Activated CD8-positive, alpha-beta memory T cell treated with anti-CD3 and anti-CD28 coated beads, Interleukin-2, amount 50 U/mL, for 24 hours (primary cell): ENCODE measurements at regions not wholly inside any gene's neighbourhood (a gene's known extent, or its start where the extent isn't known, plus 50 kb on each side); places are given as distances from the start of the nearest gene placed in this dataset.

Experiments used
- DNase-seq: peaks from one replicate; pipeline ENCODE4 v3.0.0-alpha.2; 2020; ENCODE audit errors: extremely low read depth

DNA sequence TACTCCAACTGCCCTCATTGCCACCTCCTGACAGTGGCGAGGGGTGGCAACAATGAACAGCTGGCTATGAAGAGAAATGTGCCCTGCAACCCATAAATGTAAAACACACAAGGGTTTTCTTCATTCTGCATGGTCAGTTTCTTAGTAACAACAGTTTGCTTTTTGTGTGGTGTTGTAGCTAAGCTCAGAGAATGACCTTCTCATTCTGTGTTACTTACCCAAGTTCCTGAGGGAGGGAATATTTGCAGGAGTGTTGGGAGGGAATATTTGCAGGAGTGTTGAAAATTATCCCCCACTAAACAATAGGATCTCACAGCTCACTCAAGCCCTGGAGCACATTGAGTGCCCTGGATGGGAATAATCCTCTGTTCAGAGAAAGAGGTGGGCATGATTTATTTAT is 456.4 kb upstream of the CDH4 start:
- no peak for DNase-seq

GRCh38 chr20:60800185-60800584 is 451.9 kb upstream of the CDH4 start:
- no peak for DNase-seq

- no peak for DNase-seq
Measured at GRCh38 chr20:60802676-60803075, 449.4 kb upstream of the CDH4 start.

DNA sequence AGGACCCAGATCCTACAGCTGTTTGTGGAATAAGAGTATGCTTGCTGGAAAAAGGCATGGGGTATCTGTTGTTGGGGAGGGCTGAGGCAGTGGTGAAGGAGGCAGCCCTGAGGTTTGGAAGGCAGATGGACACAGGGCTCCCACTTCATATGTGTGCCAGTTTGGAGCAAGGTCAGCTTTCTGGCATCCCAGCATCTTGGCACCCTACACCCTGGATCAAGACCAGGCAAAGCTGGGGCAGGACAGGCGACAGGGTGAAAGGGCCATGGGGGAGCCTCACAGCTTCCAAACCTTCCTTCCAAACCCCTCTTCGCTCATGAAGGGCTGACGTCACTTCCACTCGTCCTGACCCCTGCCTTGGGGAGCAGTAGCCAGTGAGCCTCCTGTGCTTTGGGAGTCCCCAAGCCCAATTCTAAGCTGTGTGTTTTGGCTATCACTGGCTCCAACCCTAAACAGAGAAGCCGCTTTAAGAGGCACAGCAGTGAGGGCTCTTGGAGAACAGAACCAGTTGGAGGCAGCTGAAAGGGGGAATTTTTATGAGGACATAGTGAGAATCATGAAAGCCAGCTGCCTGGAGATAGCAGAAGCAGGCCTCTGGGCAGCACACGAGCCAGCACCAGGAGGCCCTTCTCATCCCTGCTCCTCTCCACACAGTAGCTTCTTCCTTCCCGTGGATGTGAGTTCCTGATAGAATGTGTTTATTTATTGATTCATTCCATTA is 448.6 kb upstream of the CDH4 start:
- DNase-seq = no peak

GRCh38 chr20:60804240-60804917 is 447.7 kb upstream of the CDH4 start:
- no peak for DNase-seq

DNA sequence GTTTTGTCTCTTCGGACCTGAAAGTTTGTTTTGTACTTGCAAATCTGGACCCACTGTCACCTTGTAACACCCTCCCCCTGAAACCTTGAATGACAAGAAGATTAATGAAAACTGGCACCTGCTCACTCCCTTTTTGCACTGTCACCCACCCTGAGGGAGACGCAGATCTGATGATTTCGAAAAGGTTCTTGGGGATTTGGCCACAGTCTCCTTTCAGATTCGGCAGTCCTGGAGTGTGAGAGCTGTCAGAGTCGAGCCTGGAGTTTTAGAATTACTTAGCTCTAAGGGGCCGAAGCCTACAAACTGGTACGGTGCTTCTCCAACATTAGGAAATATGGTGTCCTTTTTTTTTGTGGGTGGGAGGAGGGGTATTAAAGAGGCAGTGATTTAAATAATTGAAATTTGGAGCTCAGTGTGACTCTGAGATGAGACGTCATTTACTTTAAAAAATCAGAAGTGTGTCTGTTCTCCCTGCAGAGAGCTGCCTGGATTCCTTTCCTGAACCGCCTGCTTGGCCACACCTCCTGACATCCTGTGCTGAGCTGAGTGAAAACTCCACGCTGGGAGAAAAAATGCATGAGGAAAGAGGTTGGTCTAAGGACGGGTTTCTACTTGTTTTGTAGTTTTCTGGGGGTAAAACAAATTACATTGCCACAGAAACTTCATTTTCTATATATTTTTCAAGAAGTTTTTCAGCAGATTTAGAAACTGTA is 447.0 kb upstream of the CDH4 start:
- DNase-seq = no peak

DNA sequence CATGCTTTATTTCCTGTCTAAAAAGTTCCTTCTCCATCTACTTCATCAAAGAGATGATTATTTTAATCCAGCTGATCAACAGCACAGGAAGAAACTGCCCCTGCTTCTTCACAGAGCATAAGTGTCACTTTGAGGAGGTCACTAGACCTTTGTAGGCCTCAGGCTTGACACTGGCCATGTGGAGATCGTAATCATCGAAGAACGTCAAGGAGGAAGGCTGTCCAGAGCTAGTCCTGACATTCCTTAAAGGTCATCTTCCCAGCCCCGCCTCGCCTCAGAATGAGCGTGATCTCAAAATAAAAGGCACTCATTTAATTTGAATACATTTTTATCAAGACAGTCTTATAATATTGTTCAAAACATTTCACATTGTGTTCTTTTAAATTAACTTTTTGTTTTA is 445.7 kb upstream of the CDH4 start:
- DNase-seq = no peak

GRCh38 chr20:60806824-60807223 is 445.2 kb upstream of the CDH4 start:
- DNase-seq = no peak

DNA sequence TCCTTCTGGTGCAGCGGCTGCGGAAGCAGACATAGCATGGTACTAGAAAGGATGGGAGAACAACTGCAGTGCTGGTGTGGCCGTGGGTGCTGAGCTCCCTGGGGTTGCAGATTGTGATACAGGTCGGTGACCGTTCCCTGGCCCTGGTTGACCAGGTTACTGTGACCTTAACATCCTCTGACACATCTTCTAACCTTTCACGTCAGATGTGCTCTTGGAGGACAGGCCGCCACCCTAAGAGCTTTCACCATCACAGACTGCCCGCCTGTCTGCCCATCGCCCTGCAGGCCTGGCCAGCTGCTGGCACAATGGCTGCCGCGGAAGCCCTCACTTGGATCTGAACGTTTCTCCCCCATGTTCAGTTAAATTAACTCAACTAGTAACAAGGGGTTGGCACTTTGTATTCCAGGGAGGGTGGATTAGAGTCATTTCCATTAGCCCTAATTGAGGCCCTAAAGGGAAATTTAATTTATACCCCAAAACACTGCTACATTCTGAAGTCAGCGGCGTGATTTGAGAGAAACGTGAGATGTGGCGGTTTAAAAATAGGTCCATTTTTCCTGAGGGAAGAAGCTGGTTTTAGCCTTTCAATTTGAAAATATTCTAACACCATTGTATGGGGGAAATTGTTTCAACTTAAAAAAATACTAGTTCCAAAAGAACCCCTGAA is 443.9 kb upstream of the CDH4 start:
- DNase-seq = no peak

DNA sequence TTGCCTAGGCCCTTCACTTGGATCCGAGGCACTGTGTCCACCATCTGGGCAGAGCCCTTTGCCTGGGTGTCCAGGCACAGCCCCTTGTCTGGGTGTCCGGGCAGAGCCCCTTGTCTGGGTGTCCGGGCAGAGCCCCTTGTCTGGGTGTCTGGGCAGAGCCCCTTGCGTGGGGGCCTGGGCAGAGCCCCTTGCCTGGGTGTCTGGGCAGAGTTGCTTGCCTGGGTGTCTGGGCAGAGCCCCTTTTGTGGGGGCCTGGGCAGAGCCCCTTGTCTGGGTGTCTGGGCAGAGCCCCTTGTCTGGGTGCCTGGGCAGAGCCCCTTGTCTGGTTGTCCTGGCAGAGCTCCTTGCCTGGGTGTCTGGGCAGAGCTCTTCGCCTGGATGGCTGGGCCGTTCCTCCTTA is 443.4 kb upstream of the CDH4 start:
- DNase-seq = no peak

- no peak for DNase-seq
Measured at GRCh38 chr20:60810561-60810960, 441.5 kb upstream of the CDH4 start.

- no peak for DNase-seq
Measured at GRCh38 chr20:60812561-60812960, 439.5 kb upstream of the CDH4 start.

- DNase-seq = no peak
Measured at GRCh38 chr20:60813066-60813465, 439.0 kb upstream of the CDH4 start.

DNA sequence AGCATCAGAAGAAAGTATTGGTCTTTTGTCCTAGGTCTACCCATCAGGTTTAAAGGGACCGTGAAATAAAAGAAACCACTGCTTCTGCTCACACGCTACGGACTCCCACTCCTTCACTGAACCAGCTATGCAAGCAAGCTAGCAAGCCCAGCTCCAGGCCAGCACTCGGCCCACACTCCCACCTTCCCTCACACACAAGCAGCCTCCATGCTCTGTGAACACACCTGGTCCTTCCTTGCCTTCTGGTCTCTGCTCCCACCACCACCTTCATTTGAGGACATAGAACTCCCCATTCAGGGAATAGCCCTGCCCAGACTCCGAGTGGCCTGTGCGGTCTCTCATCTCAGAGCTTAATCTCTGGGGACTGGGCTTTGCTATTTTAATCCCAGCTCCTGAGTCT is 436.4 kb upstream of the CDH4 start:
- DNase-seq = no peak

- DNase-seq = no peak
Measured at GRCh38 chr20:60816901-60817300, 435.2 kb upstream of the CDH4 start.

DNA sequence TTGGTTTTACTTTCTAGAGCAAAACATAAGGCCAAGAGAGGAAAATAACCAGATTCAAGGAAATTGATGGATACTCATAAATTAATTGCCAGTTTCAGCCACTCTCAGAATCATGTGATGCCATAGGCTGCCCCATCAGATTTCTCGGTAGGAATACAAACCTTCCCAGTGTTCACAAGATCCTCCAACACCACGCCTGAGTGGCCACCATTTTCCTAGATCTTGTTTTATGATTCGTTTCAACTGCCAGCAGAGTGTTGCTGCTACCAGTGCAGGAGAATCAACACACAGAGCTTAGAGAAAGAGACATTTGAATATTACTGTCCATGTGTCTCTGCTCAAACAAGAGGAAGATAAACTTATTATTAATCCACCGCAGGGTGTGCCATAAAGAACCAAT is 434.2 kb upstream of the CDH4 start:
- DNase-seq = no peak

DNA sequence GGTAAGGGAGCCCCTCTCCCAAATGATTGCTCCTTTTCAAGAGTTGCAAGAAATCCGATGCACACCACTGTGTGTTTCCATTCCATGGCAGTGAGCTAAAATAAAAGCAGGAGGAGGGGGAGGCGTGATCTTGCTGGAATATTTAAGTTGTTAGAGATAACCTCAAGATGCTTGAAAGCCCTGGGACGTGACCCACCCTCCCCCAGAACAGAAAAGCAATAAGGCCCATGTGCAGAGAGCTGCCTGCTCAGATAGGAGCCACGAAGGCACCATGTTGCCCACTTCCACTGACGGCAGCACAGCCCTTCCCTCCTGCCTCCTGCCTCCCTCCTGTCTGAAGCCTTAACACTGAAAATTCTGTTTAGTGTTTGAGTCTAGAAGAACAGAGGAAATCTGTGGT is 432.6 kb upstream of the CDH4 start:
- no peak for DNase-seq

- DNase-seq = no peak
Measured at GRCh38 chr20:60820149-60820548, 431.9 kb upstream of the CDH4 start.

GRCh38 chr20:60820918-60821317 is 431.1 kb upstream of the CDH4 start:
- no peak for DNase-seq

DNA sequence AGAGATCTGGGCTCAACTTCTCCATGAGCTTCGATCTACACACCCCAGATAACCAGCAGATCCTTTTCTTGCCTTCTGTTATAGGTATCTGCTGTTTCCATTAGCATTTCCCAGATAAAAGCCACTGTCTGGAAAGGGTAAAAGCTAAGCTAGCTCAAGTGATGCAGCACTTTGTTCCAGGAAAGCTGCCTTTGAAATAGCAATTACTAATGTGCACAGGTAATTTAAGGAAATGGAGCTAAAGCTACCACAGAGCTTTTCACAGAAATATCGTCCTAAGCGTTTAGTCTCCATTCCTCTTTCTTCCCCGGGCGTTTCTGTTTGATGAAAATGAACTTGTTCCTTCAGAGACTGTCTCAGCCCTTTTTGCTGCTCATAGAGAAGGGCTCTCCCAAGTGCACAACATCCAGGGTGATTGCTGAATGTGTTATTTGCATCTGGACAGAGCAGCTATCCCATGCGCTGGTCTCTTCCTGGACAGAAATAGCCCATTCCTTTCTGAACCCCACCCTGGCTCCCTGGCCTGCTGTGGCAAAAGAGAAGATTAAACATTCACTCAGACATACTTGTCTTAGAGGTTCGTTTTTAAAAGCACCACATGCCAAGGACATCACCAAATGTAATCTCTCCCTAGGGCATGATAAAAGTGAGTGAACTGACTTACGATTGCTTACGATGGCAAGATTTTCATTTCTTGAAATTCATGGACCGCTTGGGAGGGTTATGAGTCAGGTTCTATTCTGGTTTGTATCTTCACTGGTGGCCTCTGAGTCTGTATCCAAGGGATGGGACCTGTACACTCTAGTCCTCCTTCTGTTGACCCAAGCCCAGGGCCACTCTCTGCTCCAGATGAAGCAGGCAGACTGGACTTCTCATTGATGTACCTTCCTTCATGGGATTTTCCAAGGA is 429.1 kb upstream of the CDH4 start:
- DNase-seq = no peak

DNA sequence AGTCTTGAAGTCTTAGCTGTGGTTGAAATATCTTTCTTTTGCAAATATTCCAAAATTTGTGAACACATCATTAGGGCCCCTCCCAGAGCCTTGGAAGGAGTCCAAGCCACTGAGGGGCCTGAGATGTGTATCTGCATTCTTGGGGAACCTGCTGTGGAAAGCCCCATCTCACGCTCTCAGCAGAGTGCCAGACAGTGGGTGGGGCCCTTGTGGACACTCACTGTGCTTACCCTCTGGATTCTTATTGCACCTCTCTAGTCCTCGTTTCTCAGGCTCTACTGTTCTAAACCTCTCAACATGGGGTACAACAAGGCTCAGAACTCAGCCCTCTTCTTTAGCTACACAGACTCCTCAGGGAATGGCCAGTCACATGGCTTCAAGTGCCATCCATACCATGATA is 416.2 kb upstream of the CDH4 start:
- DNase-seq = no peak
